Esophagus muscularis mucosa (tissue), 4 donors: ENCODE measurements at regions not wholly inside any gene's neighbourhood (a gene's known extent, or its start where the extent isn't known, plus 50 kb on each side); places are given as distances from the start of the nearest gene placed in this dataset.

Source experiments
- CTCF ChIP-seq, 3 experiments: fragments of 200-600 bp in 2 of 3; fragments of 450-650 bp in 1 of 3; sonication (generic) in 2 of 3; IDR thresholded peaks; one replicate each; pipeline ENCODE4 v1.5.1; 2017 to 2019; ENCODE audit warnings: antibody characterized with exemption in 3 of 3, mild to moderate bottlenecking in 2 of 3, moderate library complexity in 1 of 3
- EP300 ChIP-seq: sonication (generic); formaldehyde crosslinking; IDR thresholded peaks from one replicate; pipeline ENCODE4 v1.6.1; 2017; ENCODE audit warnings: antibody characterized with exemption
- POLR2A ChIP-seq: fragments of 450-650 bp; IDR thresholded peaks from one replicate; pipeline ENCODE4 v1.6.1; 2017; ENCODE audit warnings: antibody characterized with exemption, moderate library complexity, mild to moderate bottlenecking, low read depth
- POLR2AphosphoS5 ChIP-seq, 2 donors: sonication (generic); formaldehyde crosslinking; IDR thresholded peaks; one replicate each; pipeline ENCODE4 v1.6.1; 2017; ENCODE audit warnings: antibody characterized with exemption in 2 of 2

- TF ChIP-seq CTCF (IDR thresholded peaks at IDR 0.05), result peak in 2 of 3 experiments; percentile 10 to 28
- no peak for TF ChIP-seq POLR2AphosphoS5 (IDR thresholded peaks at IDR 0.05)
- no peak for TF ChIP-seq POLR2A
- TF ChIP-seq EP300, result no peak
These were observed 52.1 kb upstream of the WDR72 start for GRCh38 chr15:53811530-53811929.
